ENCODE measurements at regions not wholly inside any gene's neighbourhood (a gene's known extent, or its start where the extent isn't known, plus 50 kb on each side); places are given as distances from the start of the nearest gene placed in this dataset.

- H3K27me3 ChIP-seq, result no peaks in the 10 kb centered on the region
- 90 to 94% methylated on average over 4 of the region's 4 CpGs for WGBS, 2 donors
- intact Hi-C loops (cut with DNase I), result no loop called here
- no peak overlapping the region for H3K27ac ChIP-seq
- H3K9me3 ChIP-seq, result no peaks in the 10 kb centered on the region
- H3K4me3 ChIP-seq, result no peak overlapping the region
- H3K4me1 ChIP-seq, result no peaks in the 10 kb centered on the region
- ATAC-seq, result no peak
- FAIRE-seq, result no peak
- DNase-seq, result no peak
- H3K36me3 ChIP-seq, result no peaks in the 10 kb centered on the region
- TF ChIP-seq, protein P1, sequence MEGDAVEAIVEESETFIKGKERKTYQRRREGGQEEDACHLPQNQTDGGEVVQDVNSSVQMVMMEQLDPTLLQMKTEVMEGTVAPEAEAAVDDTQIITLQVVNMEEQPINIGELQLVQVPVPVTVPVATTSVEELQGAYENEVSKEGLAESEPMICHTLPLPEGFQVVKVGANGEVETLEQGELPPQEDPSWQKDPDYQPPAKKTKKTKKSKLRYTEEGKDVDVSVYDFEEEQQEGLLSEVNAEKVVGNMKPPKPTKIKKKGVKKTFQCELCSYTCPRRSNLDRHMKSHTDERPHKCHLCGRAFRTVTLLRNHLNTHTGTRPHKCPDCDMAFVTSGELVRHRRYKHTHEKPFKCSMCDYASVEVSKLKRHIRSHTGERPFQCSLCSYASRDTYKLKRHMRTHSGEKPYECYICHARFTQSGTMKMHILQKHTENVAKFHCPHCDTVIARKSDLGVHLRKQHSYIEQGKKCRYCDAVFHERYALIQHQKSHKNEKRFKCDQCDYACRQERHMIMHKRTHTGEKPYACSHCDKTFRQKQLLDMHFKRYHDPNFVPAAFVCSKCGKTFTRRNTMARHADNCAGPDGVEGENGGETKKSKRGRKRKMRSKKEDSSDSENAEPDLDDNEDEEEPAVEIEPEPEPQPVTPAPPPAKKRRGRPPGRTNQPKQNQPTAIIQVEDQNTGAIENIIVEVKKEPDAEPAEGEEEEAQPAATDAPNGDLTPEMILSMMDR (IDR thresholded peaks at IDR 0.05), result no peak
Measured at GRCh38 chr2:64704161-64704560, 50.4 kb upstream of the SERTAD2 start.

- no peak overlapping the region for H3K4me3 ChIP-seq
- 91 to 96% methylated on average over 1 of the region's 1 CpG for WGBS, 2 donors
- no peak for ATAC-seq
- H3K4me1 ChIP-seq, result no peaks in the 10 kb centered on the region
- DNase-seq, result no peak
- H3K9me3 ChIP-seq, result no peaks in the 10 kb centered on the region
- intact Hi-C loops (cut with DNase I), result no loop called here
- H3K36me3 ChIP-seq, result no peaks in the 10 kb centered on the region
- FAIRE-seq, result no peak
- no peaks in the 10 kb centered on the region for H3K27me3 ChIP-seq
- TF ChIP-seq, protein P1 (IDR thresholded peaks at IDR 0.05), result no peak
- H3K27ac ChIP-seq, result no peak overlapping the region
Measured at GRCh38 chr2:64704996-64705395, 51.3 kb upstream of the SERTAD2 start.

DNA sequence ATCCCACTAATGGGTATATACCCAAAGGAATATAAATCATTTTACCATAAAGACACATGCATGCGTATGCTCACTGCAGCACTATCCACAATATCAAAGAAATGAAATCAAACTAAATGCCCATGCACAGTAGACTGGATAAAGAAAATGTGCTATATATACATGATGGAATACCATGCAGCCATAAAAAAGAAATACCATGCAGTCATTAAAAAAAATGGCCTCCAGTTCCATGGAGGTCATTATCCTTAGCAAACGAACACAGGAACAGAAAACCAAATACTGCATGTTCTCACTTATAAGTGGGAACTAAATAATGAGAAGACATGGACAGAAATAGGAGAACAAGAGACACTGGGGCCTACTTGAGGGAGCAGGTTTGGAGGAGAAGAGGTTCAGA lies 53.6 kb upstream of the SERTAD2 start:
- ATAC-seq (no peak), FAIRE-seq (no peak), DNase-seq (no peak)
- Histone ChIP-seq H3K27ac (no peak overlapping the region), H3K4me1 (no peaks in the 10 kb centered on the region), H3K36me3 (no peaks in the 10 kb centered on the region), H3K9me3 (no peaks in the 10 kb centered on the region), H3K27me3 (no peaks in the 10 kb centered on the region), H3K4me3 (no peak overlapping the region)
- WGBS, 2 donors, result 97 to 98% methylated on average over 2 of the region's 2 CpGs
- intact Hi-C loops (cut with DNase I), result no loop called here
- TF ChIP-seq, protein P1 (IDR thresholded peaks at IDR 0.05), result no peak

GRCh38 chr2:64708829-64709228 lies 55.1 kb upstream of the SERTAD2 start:
- H3K4me3 ChIP-seq, result no peak overlapping the region
- H3K9me3 ChIP-seq, result no peaks in the 10 kb centered on the region
- intact Hi-C loops (cut with DNase I), result no loop called here
- ATAC-seq (no peak), DNase-seq (no peak), FAIRE-seq (no peak)
- no peaks in the 10 kb centered on the region for H3K4me1 ChIP-seq
- TF ChIP-seq, protein P1 (IDR thresholded peaks at IDR 0.05), result no peak
- H3K27me3 ChIP-seq, result no peaks in the 10 kb centered on the region
- H3K36me3 ChIP-seq, result no peaks in the 10 kb centered on the region
- WGBS, 2 donors, result 86 to 89% methylated on average over 3 of the region's 3 CpGs
- H3K27ac ChIP-seq, result no peak overlapping the region

- Histone ChIP-seq H3K4me1 (no peaks in the 10 kb centered on the region), H3K4me3 (no peak overlapping the region), H3K27ac (no peak overlapping the region), H3K27me3 (no peaks in the 10 kb centered on the region), H3K36me3 (no peaks in the 10 kb centered on the region), H3K9me3 (no peaks in the 10 kb centered on the region)
- WGBS, 2 donors, result 76 to 82% methylated on average over 7 of the region's 7 CpGs
- no peak for FAIRE-seq
- no peak for DNase-seq
- TF ChIP-seq, protein P1 (IDR thresholded peaks at IDR 0.05), result no peak
- ATAC-seq, result no peak
- intact Hi-C loops (cut with DNase I), result no loop called here
Measured at GRCh38 chr2:64711252-64711800, 57.6 kb upstream of the SERTAD2 start.

Data from pancreas (tissue), 10 donors.